ENCODE measurements at regions not wholly inside any gene's neighbourhood (a gene's known extent, or its start where the extent isn't known, plus 50 kb on each side); places are given as distances from the start of the nearest gene placed in this dataset.

- CTCF ChIA-PET: no interaction called here
- no peaks in the 10 kb centered on the region for H3K4me1 Mint-ChIP-seq (ENCODE audit: low read depth)
- H3K36me3 Mint-ChIP-seq (ENCODE audit: low read depth): no peaks in the 10 kb centered on the region
- DNase-seq: no peak
- intact Hi-C loops (cut with micrococcal nuclease): no loop called here
- no peaks in the 10 kb centered on the region for H3K27me3 Mint-ChIP-seq (ENCODE audit: low read depth)
- no peak overlapping the region for H3K27ac Mint-ChIP-seq
- H3K4me3 Mint-ChIP-seq: no peak overlapping the region
- H3K9me3 Mint-ChIP-seq: peaks cover 2% of the 10 kb centered on the region
These were observed 95.8 kb downstream of the DKK1 start for GRCh38 chr10:52409928-52410327.

DNA sequence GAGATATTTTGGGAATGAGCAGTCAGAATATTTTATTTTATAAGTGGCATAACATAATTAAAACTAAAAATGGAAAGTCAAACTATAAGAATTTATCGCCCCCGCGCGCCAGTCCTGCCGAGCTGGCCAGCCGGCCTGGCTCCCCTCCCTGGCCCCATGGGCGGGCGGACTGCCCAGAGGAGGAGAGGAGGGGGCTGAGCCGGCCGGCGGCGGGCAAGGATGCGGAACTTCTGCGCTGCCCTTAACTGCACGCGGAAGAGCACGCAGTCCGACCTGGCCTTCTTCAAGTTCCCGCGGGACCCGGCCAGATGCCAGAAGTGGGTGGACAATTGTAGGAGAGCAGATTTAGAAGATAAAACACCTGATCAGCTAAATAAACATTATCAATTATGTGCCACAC, 96.8 kb downstream of the DKK1 start:
- H3K27ac Mint-ChIP-seq: no peak overlapping the region
- no peak for DNase-seq
- H3K4me1 Mint-ChIP-seq (ENCODE audit: low read depth): no peaks in the 10 kb centered on the region
- no peaks in the 10 kb centered on the region for H3K36me3 Mint-ChIP-seq (ENCODE audit: low read depth)
- intact Hi-C loops (cut with micrococcal nuclease): no loop called here
- H3K4me3 Mint-ChIP-seq: no peak overlapping the region
- H3K27me3 Mint-ChIP-seq (ENCODE audit: low read depth): no peaks in the 10 kb centered on the region
- peaks cover 2% of the 10 kb centered on the region for H3K9me3 Mint-ChIP-seq
- CTCF ChIA-PET: no interaction called here

DNA sequence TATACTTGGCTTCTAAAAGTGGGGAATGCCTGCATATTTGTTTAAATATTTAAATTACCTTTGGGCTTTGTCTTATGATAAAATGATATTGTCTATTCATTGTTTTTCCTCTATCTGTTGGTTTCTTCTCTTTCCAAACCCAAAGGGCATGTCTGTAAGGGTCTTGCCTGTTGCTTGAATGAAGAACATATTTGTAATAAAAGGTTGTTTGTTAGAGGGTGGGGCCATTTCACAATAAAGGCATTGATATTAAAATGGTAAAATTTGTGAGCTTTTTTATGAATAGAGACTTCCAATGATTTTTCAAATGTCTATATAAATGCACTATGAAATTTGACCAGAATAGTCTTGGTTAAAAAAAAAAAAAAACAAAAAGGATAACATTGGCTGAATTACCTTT, 105.2 kb downstream of the DKK1 start:
- H3K4me3 Mint-ChIP-seq: no peak overlapping the region
- H3K9me3 Mint-ChIP-seq: peaks cover 1% of the 10 kb centered on the region
- intact Hi-C loops (cut with micrococcal nuclease): no loop called here
- no peaks in the 10 kb centered on the region for H3K36me3 Mint-ChIP-seq (ENCODE audit: low read depth)
- H3K4me1 Mint-ChIP-seq (ENCODE audit: low read depth): no peaks in the 10 kb centered on the region
- no peak overlapping the region for H3K27ac Mint-ChIP-seq
- CTCF ChIA-PET: no interaction called here
- H3K27me3 Mint-ChIP-seq (ENCODE audit: low read depth): no peaks in the 10 kb centered on the region
- no peak for DNase-seq

- no peak overlapping the region for H3K4me3 Mint-ChIP-seq
- no peaks in the 10 kb centered on the region for H3K4me1 Mint-ChIP-seq (ENCODE audit: low read depth)
- H3K36me3 Mint-ChIP-seq (ENCODE audit: low read depth): no peaks in the 10 kb centered on the region
- DNase-seq: no peak
- CTCF ChIA-PET: no interaction called here
- peaks cover 1% of the 10 kb centered on the region for H3K9me3 Mint-ChIP-seq
- no peaks in the 10 kb centered on the region for H3K27me3 Mint-ChIP-seq (ENCODE audit: low read depth)
- H3K27ac Mint-ChIP-seq: no peak overlapping the region
- intact Hi-C loops (cut with micrococcal nuclease): no loop called here
These were observed 106.6 kb downstream of the DKK1 start for GRCh38 chr10:52420656-52421055.

GRCh38 chr10:52423369-52423768, 109.3 kb downstream of the DKK1 start:
- H3K9me3 Mint-ChIP-seq: peaks cover 1% of the 10 kb centered on the region
- H3K4me1 Mint-ChIP-seq (ENCODE audit: low read depth): no peaks in the 10 kb centered on the region
- H3K27ac Mint-ChIP-seq: no peak overlapping the region
- intact Hi-C loops (cut with micrococcal nuclease): no loop called here
- CTCF ChIA-PET: no interaction called here
- no peaks in the 10 kb centered on the region for H3K36me3 Mint-ChIP-seq (ENCODE audit: low read depth)
- H3K4me3 Mint-ChIP-seq: no peak overlapping the region
- DNase-seq: no peak
- H3K27me3 Mint-ChIP-seq (ENCODE audit: low read depth): no peaks in the 10 kb centered on the region

GRCh38 chr10:52424341-52424740, 110.3 kb downstream of the DKK1 start:
- CTCF ChIA-PET: no interaction called here
- peaks cover 1% of the 10 kb centered on the region for H3K9me3 Mint-ChIP-seq
- H3K4me3 Mint-ChIP-seq: no peak overlapping the region
- no peaks in the 10 kb centered on the region for H3K36me3 Mint-ChIP-seq (ENCODE audit: low read depth)
- no peaks in the 10 kb centered on the region for H3K27me3 Mint-ChIP-seq (ENCODE audit: low read depth)
- no peaks in the 10 kb centered on the region for H3K4me1 Mint-ChIP-seq (ENCODE audit: low read depth)
- H3K27ac Mint-ChIP-seq: no peak overlapping the region
- intact Hi-C loops (cut with micrococcal nuclease): no loop called here
- no peak for DNase-seq

- Mint-ChIP-seq H3K9me3 (no peaks in the 10 kb centered on the region), H3K27me3 (ENCODE audit: low read depth) (no peaks in the 10 kb centered on the region), H3K27ac (no peak overlapping the region), H3K4me1 (ENCODE audit: low read depth) (no peaks in the 10 kb centered on the region), H3K4me3 (no peak overlapping the region), H3K36me3 (ENCODE audit: low read depth) (no peaks in the 10 kb centered on the region)
- intact Hi-C loops (cut with micrococcal nuclease): no loop called here
- CTCF ChIA-PET: no interaction called here
- no peak for DNase-seq
These were observed 120.7 kb downstream of the DKK1 start for GRCh38 chr10:52434734-52435133.

GRCh38 chr10:52436664-52437063, 122.6 kb downstream of the DKK1 start:
- Mint-ChIP-seq H3K27ac (no peak overlapping the region), H3K4me3 (no peak overlapping the region), H3K36me3 (ENCODE audit: low read depth) (no peaks in the 10 kb centered on the region), H3K27me3 (ENCODE audit: low read depth) (no peaks in the 10 kb centered on the region), H3K4me1 (ENCODE audit: low read depth) (no peaks in the 10 kb centered on the region), H3K9me3 (no peaks in the 10 kb centered on the region)
- intact Hi-C loops (cut with micrococcal nuclease): no loop called here
- CTCF ChIA-PET: interaction anchor here (1.4 kb wide), 1 partner anchor 220 kb away, joined by 3 read pairs; no protein-coding TSS in a partner anchor
- no peak for DNase-seq

- Mint-ChIP-seq H3K27ac (no peak overlapping the region), H3K4me3 (no peak overlapping the region), H3K27me3 (ENCODE audit: low read depth) (no peaks in the 10 kb centered on the region), H3K4me1 (ENCODE audit: low read depth) (no peaks in the 10 kb centered on the region), H3K9me3 (no peaks in the 10 kb centered on the region), H3K36me3 (ENCODE audit: low read depth) (no peaks in the 10 kb centered on the region)
- no peak for DNase-seq
- intact Hi-C loops (cut with micrococcal nuclease): no loop called here
- CTCF ChIA-PET: no interaction called here
These were observed 123.1 kb downstream of the DKK1 start for GRCh38 chr10:52437205-52437646.

- H3K27ac Mint-ChIP-seq: no peak overlapping the region
- no peaks in the 10 kb centered on the region for H3K4me1 Mint-ChIP-seq (ENCODE audit: low read depth)
- H3K9me3 Mint-ChIP-seq: no peaks in the 10 kb centered on the region
- H3K4me3 Mint-ChIP-seq: no peak overlapping the region
- H3K36me3 Mint-ChIP-seq (ENCODE audit: low read depth): no peaks in the 10 kb centered on the region
- intact Hi-C loops (cut with micrococcal nuclease): no loop called here
- no peaks in the 10 kb centered on the region for H3K27me3 Mint-ChIP-seq (ENCODE audit: low read depth)
- CTCF ChIA-PET: no interaction called here
- no peak for DNase-seq
These were observed 124.0 kb downstream of the DKK1 start for GRCh38 chr10:52438119-52438518.

- no peak for DNase-seq
- Mint-ChIP-seq H3K4me3 (no peak overlapping the region), H3K9me3 (no peaks in the 10 kb centered on the region), H3K27ac (no peak overlapping the region), H3K27me3 (ENCODE audit: low read depth) (no peaks in the 10 kb centered on the region), H3K36me3 (ENCODE audit: low read depth) (no peaks in the 10 kb centered on the region), H3K4me1 (ENCODE audit: low read depth) (no peaks in the 10 kb centered on the region)
- intact Hi-C loops (cut with micrococcal nuclease): no loop called here
- CTCF ChIA-PET: no interaction called here
These were observed 126.7 kb downstream of the DKK1 start for GRCh38 chr10:52440612-52441285.

DNA sequence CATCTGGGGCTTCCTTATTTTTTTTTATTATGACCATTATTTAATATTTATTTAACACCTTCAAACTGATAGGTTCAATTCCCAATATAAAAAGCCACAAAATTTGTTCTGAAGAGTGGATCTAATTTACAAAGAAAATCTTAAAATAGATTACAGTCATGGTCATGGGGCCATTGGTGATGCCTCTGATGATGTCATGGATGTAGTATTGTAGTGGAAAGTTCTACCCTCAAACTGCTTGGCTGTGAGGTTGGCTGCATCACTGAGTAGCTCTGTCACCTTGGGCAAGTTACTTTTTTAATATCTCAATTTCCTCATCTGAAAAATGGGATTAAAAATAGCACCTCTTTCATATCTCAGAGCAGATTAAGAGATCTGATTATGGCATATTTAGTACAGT, 128.5 kb downstream of the DKK1 start:
- CTCF ChIA-PET: no interaction called here
- no peak overlapping the region for H3K27ac Mint-ChIP-seq

GRCh38 chr10:52443419-52444388, 129.6 kb downstream of the DKK1 start:
- no peaks in the 10 kb centered on the region for H3K4me1 Mint-ChIP-seq (ENCODE audit: low read depth)
- intact Hi-C loops (cut with micrococcal nuclease): no loop called here

More for the DNA sequence above, 128.5 kb downstream of the DKK1 start:
- H3K9me3 Mint-ChIP-seq: no peaks in the 10 kb centered on the region
- intact Hi-C loops (cut with micrococcal nuclease): no loop called here
- H3K4me1 Mint-ChIP-seq (ENCODE audit: low read depth): no peaks in the 10 kb centered on the region
- no peak overlapping the region for H3K4me3 Mint-ChIP-seq
- no peaks in the 10 kb centered on the region for H3K36me3 Mint-ChIP-seq (ENCODE audit: low read depth)
- no peak for DNase-seq
- no peaks in the 10 kb centered on the region for H3K27me3 Mint-ChIP-seq (ENCODE audit: low read depth)

More at GRCh38 chr10:52443419-52444388, 129.6 kb downstream of the DKK1 start:
- Mint-ChIP-seq H3K4me3 (no peak overlapping the region), H3K27ac (no peak overlapping the region), H3K36me3 (ENCODE audit: low read depth) (no peaks in the 10 kb centered on the region), H3K27me3 (ENCODE audit: low read depth) (no peaks in the 10 kb centered on the region), H3K9me3 (no peaks in the 10 kb centered on the region)
- DNase-seq: no peak
- CTCF ChIA-PET: no interaction called here
